ENCODE measurements at regions not wholly inside any gene's neighbourhood (a gene's known extent, or its start where the extent isn't known, plus 50 kb on each side); places are given as distances from the start of the nearest gene placed in this dataset.

DNA sequence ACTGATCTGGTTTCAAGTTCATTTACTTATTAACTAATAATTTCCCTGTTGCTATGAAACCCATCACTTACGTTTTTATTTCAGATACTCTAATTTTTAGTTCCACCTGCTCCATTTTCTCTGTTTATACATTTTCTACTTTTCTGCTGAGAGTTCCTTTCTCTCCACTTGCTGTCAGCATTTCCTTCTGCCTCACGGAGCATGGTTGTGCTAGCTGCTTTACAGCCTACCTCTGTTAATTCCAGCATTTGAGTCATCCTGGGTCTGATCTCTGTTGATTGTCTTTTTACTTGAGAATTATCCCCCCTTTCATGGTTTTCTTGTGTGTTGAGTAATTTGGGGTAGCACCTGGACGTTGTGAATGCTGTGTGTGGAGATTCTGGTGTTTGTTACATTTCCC lies 373.2 kb upstream of the C1orf174 start:
- DNase-seq (ENCODE audit: low spot score), result no peak

DNA sequence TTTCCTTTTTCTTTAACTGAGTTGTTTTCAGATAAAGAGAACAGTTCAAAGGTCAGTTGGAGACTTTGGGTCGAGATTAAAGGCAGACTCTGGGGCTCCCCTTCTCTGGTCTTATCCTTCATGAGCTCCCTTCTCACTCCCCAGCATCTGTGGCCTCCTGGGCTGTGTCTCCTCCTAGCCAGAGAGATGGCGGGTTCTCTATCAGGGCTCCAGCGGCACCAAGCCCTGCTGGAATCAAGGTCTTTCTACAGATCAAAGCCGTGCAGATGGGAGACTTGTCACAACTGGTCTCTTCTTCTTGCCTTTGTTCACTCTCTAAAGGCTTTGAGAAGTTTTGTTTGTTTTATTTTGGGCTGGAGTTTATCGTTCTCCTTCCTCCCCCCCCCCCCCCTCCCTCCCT lies 373.7 kb upstream of the C1orf174 start:
- DNase-seq (ENCODE audit: low spot score), result no peak

DNA sequence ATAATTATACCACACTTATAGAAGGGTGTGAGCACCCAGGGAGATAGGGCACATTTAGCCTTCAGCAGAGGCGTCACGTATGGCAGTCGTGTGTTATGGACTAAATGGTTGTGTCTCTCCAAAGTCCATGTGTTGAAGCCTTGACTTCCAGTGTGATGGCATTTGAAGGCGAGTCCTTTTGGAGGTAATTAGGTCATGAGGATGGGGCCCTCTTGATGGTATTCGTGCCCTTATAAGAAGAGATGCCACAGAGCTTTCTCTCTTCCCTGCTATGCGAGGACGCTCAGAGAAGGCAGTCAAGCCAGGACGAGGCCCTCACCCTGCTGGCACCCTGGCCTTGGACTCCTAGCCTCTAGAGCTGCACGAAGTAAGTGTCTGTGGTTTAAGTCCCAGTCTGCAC lies 375.0 kb upstream of the C1orf174 start:
- DNase-seq (ENCODE audit: low spot score), result no peak

DNA sequence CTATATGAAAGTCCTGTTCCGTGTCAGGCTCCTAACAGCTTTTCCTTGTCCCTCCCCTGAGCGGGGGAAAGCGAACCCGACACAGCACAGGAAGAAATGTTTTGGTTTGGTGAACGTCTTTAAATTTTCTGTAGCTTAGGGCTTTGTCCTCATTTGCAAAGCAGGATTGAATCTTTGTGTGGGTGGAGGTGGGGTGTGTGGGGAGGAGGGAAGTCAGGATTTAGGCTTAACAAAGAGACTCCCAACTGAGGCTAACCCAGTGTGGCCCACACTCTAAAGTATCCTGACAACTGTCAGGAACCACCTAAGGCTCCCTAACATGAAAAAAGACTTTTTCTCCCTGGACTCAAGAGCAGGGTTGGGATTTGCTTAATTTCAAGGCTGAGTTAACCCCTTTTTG lies 376.2 kb upstream of the C1orf174 start:
- DNase-seq (ENCODE audit: low spot score), result no peak

DNA sequence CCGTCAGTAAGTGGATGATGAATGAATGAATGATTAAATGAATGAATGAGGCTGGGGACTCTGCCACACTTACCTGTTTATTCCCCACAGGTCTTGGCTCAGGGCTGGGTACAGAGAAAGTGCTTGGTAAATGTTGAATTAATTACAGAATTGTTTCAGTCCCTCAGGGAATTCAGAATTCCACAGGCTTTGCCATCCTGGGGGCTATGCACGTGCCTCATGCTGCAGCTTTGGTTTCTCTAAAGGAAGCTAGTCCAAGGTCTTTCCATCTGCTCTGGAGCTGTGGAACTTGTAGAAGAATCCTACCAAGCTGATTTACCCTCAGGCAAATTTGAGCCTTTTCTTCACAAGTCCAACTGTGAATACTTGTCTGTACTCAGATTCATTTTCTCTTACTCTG lies 376.8 kb upstream of the AJAP1 start:
- DNase-seq (ENCODE audit: low spot score), result no peak

DNA sequence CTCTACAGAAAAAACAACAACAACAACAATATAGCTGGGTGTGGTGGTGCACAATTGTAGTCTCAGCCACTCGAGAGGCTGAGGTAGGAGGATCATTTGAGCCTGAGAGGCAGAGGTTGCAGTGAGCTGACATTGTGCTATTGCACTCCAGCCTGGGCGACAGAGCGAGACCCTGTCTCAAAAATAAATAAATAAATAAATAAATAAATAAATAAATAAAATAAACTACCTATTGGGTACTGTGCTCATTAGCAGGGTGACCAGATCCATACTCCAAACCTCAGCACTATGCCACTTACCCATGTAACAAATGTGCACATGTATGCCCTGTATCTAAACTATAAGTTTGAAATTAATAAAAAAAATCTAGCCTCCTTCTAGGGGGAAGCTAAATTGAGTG lies 369.4 kb upstream of the AJAP1 start:
- no peak for DNase-seq (ENCODE audit: low spot score)

DNA sequence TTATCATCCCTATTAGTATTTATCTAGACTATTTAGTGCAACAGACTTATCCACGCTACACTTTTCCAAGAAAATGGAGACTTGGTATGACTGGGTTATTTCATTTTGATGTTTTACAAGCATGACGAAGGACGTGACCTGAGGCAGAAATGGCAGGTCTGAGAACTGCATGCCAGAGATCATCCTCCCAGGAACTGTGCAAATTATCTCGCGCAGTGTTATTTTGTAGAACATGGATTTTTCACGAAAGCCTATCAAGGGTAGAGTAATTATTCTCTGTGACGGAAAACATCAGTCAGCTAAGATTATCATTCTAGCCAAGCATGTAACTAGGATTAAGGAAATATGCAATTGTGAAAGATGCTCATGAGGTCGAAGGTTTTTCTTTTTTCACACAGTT lies 361.5 kb upstream of the AJAP1 start:
- no peak for DNase-seq (ENCODE audit: low spot score)

DNA sequence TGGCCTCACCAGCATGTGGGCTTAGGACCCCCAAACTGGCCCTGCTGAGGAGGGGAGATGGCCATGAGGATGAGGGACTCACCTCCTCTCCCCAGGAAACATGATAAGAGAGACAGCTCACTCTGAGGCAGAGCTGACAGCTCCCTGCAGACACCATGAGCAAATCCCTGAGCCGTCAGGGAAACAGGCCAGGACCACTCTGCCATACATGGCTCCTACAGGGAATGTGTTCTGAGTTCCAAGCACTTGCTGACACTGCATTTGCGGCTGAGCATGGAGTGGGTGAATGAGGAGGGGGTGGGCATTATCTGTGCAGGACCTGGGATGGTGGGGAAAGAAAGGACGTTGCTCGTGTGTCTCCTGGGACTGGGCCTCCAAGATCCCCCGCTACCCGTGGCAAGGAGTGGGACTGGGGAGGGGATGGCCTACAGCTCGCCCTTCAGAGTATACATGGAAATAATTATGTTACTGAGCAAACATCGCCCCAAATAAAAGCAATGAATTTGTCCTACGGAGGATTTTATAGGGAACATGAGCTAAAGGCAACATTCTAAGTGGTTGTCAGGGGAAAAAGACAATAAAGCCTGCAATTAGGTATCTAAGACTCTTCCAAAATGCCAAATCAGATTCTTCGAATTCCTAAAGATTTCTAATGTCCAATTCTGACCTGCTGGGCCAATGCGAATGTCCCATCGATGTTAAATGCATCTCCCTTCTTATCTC lies 355.9 kb upstream of the AJAP1 start:
- DNase-seq (ENCODE audit: low spot score), result no peak

DNA sequence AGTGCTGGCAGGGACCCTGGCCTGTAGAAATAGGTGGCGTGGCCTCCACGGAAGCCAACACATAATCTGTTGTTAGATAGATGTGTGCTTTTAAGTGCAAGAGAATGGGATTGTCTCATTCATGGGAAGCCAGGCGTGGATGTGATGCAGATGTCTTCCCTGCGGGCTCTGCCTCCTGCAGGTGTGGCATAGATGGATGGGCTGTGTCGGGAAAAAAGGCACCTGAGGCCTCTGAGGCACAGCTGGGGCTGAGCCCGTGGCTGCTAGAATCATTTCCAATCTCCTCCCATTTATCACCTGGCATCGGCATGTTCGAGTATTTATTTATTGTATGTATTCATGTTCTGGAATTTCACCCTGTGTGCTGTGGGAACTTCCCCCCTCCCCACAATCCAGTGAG lies 353.4 kb upstream of the AJAP1 start:
- DNase-seq (ENCODE audit: low spot score), result no peak

DNA sequence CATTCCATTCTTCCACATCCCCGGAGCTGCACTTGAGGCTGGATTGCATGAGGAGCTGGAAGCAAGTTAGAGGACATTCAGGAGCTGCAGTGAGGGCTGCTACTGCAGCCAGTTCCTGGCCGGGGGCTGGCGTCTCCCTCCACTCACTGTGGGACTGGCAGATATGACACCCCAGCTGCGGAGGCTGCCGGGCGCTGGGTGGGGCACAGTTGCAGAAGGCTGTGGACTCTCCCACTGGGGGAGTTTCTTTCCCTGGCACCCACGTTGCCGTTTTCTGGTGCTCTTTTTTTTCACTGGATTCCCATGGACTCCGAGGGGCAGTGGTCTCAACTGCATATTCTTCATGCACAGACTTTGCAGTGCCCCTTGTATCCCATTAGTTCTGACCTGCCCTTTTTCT lies 351.1 kb upstream of the AJAP1 start:
- no peak for DNase-seq (ENCODE audit: low spot score)

DNA sequence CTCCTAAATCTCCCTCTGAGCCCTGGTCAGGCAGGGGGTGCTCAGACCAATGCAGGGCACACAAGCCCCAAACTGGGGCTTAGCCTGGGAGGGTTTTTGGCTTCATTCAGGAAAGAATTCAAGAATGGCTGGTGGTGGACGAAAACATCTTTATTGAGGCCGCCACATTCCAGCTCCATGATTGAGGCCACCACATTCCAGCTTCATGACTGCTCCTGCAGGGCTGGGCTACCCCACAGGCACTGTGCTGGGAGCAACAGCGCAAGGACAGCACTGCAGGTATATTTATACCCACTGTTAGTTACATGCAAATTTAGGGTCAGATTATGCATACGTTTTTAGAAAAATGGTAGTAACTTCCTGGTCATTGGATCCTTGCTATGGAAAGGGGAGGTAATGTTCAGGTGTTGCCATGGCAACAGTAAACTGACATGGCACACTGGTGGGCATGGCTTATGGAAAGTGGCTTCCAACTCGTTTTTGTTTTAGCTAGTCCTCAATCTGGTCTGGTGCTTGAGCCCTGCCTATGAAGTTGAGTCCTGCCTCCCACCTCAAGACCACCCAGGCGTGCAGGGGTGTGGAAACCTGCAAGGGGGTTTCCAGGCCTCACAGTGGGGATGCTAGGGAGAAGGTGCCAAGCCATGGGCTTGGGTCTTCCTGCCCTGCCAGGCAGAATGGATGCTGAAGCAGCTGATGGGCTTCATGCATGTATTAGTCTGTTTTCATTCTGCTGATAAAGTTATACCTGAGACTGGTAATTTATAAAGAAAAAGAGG lies 348.7 kb upstream of the AJAP1 start:
- no peak for DNase-seq (ENCODE audit: low spot score)

DNA sequence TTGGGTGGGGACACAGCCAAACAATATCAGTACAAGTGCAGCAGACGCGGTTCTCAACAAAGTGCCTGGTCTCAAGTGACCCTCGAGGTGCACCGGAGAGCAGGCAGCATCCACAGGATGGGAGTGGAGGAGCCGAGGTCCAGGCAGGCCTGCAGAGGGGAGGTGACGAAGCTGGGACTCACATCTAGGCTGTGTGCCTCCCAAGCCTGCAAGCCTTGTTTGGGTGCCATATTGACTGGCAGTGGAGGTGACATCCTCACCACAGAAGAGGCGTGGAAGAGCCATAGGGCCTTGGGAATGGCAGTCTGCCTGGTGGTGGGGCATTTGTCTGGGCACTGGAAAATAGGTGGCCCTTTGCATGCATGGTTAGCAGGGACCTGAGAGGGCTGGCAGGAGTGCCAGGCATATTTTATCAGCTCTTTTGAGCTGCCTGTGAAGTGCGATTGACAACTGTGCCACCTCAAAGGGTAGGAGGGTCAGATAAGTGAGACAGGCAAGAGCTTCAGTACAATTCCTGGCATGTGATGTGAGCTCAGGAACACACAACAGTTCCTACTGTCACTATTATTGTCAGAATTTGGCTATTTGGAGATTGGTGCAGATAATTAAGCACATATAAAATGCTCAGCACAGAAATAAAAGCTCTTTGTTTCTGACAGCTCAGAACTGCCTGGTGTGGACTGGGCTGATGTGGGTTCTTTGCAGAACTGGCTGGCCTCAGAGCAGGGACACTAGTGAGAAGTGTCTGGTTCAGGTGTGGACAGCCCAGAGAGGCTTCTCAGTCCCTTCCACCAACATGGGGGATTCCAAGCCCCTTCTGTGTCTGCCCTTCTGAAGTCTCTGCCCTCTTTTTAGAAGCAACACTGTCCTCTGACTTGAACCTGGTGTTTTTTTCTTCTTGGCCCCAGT lies 347.6 kb upstream of the AJAP1 start:
- no peak for DNase-seq (ENCODE audit: low spot score)

DNA sequence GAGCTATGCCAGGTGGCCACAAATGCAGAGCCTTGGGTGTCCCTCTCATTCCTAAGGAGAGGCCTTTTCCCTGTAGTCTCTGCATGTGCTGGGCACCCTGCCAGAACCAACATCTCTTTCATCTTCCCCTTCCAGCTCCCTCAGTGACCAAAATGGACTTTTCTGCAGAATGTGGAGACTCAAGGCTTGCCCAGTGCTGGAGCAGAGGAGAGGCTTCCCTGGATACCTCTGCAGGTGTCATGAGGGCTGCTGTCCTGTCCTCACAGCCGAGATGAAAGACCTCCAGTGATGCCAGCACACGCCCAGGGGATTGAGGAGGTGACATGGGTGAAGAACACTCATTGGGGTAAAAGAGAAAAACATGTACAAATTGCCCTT lies 347.0 kb upstream of the AJAP1 start:
- DNase-seq (ENCODE audit: low spot score), result no peak

DNA sequence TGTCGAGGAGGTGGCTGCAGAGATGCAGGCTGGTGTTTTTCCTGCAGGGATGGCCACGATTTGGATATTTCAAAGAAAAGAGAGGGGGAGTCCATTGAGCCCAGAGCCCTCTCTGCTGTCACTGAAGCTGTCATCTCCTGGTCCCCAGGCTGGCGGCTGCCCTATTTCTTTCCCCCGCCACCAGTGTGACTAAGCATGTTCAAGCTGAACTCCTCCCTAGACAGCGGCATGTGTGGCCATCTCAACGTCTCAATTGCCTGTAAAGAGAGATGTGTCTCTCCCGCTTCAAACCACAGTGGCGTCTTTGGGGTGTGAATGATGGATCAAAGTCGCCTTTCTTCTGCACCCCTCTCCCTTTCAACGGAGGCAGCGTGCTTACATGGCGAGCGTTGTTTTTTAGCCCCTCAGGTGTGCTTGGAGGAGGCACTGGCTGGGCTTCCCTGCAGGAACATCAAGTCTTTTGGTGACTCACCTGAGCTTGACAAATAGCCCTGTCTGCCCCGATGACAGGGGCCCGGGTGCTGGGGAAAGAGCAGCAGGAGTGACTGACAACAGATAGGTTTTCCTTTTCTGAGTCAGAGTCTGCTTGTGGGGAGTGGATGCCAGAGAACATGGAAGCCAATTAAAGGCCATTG lies 346.4 kb upstream of the AJAP1 start:
- DNase-seq (ENCODE audit: low spot score), result no peak

DNA sequence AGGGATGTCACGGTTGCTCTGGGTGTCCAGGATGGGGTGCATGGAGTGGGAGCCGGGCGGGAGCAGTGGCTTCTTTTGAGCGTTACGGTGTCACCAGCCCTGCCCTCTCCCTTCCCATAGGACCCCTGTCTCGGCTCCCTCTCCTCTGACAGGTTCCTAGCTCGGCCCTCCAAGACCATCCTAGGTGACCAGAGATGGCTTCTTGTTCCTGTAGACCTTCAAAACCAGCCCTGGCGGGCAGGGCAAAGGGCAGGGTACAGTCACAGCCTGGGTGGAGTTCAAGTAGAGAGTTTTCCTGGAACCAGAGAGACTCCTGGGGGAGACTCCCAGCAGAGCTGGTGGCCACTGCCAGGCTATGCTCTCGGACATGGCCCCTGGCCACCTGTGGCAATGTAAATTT lies 345.6 kb upstream of the AJAP1 start:
- DNase-seq (ENCODE audit: low spot score), result no peak

DNA sequence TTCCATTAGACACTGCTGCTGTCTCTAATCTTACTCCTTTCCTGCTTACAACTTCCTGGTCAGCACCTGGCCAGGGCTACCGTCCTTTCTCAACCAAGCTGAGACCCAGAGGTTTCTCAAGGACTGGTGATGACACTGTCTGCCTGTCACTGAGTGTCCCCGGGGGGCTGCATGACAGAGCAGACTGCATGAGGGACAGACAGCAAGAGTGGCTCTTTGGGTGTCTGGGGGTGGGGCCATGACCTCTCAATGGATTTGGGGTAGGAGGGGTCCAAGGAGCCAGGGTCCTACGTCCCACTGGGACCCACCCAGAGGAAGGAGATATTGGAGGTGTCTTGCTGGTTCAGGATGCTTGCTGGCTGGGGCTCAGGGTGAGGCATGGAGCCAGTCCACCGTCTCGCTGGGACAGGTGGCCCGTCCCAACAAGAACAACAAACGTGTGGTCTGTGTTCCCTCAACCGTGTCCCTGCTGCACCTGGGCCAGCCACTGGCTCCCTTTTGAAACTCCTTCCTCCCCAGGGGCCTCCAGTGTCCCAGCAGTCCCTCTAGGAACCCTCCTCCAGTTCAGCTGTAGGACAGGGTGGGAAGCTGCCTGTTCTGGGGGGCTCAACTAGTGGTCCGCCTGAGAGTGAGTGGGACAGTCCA lies 344.6 kb upstream of the AJAP1 start:
- DNase-seq (ENCODE audit: low spot score), result no peak

DNA sequence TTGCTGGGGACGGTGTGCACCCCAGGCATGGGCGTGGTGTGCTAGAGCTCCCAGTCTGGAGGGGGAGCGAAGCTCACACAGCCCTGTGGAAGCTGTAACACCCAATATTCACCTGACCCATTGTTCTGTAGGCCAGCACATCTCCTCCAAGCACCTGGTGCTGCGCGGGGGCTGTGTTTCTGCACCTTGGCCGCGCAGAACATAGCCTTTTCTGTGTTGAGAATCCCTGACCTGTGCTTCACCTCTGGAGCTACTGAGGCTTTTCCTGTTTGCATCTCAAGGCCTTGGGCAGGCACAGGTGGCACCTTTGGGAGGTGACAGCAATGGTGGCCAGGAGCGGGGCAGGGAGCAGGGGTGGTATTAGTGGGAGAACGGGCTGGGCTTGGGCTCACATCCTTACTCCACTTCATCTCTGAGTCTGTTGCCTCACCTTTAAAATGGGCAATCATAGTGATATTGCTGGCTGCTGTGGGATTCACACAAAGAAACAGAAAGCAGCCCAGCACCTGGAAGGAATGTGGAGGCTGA lies 343.9 kb upstream of the AJAP1 start:
- DNase-seq (ENCODE audit: low spot score), result no peak

DNA sequence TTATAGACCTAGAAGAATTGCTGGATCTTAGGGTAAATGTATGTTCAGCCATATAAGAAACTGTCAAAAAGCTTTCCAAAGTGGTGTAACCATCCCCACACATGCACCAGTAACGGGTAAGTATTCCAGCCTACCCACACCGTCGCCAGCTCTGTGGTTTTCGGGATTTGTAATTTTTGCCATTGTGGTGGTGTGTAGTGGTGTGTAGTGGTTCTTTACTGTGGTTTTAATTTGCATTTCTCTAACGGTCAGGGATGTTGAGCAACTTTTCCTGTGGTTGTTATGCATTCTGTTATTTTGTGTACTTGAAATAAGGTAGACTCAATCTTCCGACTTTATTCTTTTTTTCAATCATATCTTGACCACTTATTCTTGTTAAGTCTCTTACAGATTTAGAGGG lies 342.4 kb upstream of the AJAP1 start:
- DNase-seq (ENCODE audit: low spot score), result no peak

DNA sequence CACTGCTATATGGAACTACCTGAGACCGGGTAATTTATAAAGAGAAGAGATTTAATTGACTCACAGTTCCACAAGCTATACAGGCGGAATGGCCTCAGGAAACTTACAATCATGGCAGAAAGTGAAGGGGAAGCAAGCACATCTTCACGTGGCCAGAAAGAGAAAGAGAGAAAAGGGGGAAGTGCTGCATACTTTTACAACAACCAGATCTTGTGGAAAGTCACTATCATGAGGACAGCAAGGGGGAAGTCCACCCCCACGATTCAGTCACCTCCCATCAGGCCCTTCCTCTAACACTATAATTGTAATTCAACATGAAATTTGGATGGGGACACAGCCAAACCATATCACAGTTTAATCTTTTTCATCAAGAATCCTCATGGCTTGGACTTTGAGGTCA lies 339.2 kb upstream of the AJAP1 start:
- no peak for DNase-seq (ENCODE audit: low spot score)

DNA sequence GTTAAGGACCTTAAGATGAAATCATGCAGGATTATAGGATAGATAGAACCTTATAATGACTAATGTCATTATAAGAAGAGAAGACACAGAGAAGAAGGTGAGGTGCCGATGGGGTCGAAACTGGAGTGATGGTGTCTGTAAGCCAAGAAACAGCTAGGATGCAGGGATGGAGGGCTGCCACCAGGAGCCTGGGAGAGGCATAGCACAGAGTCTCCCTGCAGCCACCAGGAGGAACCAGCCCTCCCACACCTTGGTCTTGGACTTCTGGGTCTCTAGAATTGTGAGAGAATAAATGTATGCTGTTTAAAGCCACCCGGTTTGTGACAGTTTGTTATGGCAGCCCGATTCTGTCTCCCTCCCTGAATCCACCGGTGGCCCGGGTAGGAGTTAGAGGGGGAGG lies 337.2 kb upstream of the AJAP1 start:
- DNase-seq (ENCODE audit: low spot score), result no peak

DNA sequence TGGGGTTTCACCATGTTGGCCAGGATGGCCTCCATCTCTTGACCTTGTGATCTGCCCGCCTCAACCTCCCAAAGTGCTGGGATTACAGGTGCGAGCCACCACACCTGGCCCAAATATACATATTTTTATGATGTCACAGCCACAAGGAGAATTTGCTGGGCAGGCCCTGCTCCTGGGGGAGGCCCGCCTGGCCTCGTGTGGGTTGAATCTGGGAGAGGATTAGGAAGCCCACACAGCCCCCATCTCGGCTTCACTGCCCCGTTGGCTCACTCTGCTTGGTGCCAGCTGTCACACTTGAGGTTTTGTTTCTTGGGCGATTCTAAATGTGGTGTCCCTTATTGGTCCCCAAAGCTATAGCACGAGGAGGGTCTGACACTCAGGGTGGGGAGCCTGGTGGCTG lies 335.7 kb upstream of the AJAP1 start:
- no peak for DNase-seq (ENCODE audit: low spot score)

DNA sequence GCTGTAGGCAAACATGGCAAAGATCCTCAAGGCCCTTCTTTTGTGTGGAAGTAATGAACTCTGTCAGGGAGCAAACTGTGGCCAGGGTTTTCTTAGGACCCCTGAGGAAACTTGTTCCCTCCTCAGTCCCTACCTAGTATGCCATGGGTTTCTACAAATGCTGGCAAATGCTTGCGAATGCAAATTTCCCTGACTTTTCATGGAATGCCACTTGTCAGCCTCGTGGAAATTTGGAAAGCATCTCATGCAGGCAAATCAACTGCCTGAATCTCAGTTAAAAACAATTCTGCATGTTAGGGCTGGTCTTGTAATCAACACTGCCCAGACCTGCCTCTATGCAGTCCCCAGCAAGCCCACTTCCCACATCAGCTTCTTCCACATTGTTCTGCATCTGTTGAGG lies 334.9 kb upstream of the AJAP1 start:
- DNase-seq (ENCODE audit: low spot score), result no peak

Measured in kidney tubule cell (primary cell).